T-helper 1 cell (primary cell): ENCODE measurements at regions not wholly inside any gene's neighbourhood (a gene's known extent, or its start where the extent isn't known, plus 50 kb on each side); places are given as distances from the start of the nearest gene placed in this dataset.
"Not testable (repeated sequence)": the region's sequence is repeated elsewhere in the genome, so short reads cannot be mapped to it uniquely, and the experiment has no call there.

Experiments
- DNase-seq, 5 donors: peaks; one replicate each; pipeline ENCODE4 v3.0.0-alpha.2; 2012 to 2020

GRCh38 chr6:8619408-8619807 lies 184.1 kb upstream of the SLC35B3 start:
- not testable (repeated sequence) for DNase-seq

- DNase-seq = no peak
Observed at GRCh38 chr6:8608737-8609136, 173.4 kb upstream of the SLC35B3 start.

GRCh38 chr6:8589941-8590729 lies 154.8 kb upstream of the SLC35B3 start:
- no peak for DNase-seq

- DNase-seq = no peak
Observed at GRCh38 chr6:8588176-8588575, 152.8 kb upstream of the SLC35B3 start.

- DNase-seq = no peak
Observed at GRCh38 chr6:8583291-8583690, 147.9 kb upstream of the SLC35B3 start.

- DNase-seq = no peak
Observed at GRCh38 chr6:8579372-8579771, 144.0 kb upstream of the SLC35B3 start.

- DNase-seq = no peak
Observed at GRCh38 chr6:8578006-8578405, 142.7 kb upstream of the SLC35B3 start.

GRCh38 chr6:8574749-8575468 lies 139.6 kb upstream of the SLC35B3 start:
- DNase-seq = no peak

- DNase-seq = no peak
Observed at GRCh38 chr6:8574311-8574710, 139.0 kb upstream of the SLC35B3 start.

GRCh38 chr6:8570256-8570920 lies 135.0 kb upstream of the SLC35B3 start:
- DNase-seq = no peak

- DNase-seq = no peak
Observed at GRCh38 chr6:8562125-8562524, 126.8 kb upstream of the SLC35B3 start.

- no peak for DNase-seq
Observed at GRCh38 chr6:8558953-8559352, 123.6 kb upstream of the SLC35B3 start.

GRCh38 chr6:8557014-8557748 lies 121.8 kb upstream of the SLC35B3 start:
- no peak for DNase-seq

- no peak for DNase-seq
Observed at GRCh38 chr6:8556370-8557013, 121.1 kb upstream of the SLC35B3 start.

GRCh38 chr6:8551993-8552392 lies 116.6 kb upstream of the SLC35B3 start:
- no peak for DNase-seq

- no peak for DNase-seq
Observed at GRCh38 chr6:8551386-8551785, 116.0 kb upstream of the SLC35B3 start.

- no peak for DNase-seq
Observed at GRCh38 chr6:8549074-8549790, 113.9 kb upstream of the SLC35B3 start.

- DNase-seq = no peak
Observed at GRCh38 chr6:8546496-8546895, 111.2 kb upstream of the SLC35B3 start.

- DNase-seq = no peak
Observed at GRCh38 chr6:8545336-8545735, 110.0 kb upstream of the SLC35B3 start.

- no peak for DNase-seq
Observed at GRCh38 chr6:8543714-8544113, 108.4 kb upstream of the SLC35B3 start.

GRCh38 chr6:8539453-8539852 lies 104.1 kb upstream of the SLC35B3 start:
- no peak for DNase-seq

GRCh38 chr6:8536122-8536521 lies 100.8 kb upstream of the SLC35B3 start:
- DNase-seq = no peak
